ENCODE measurements at regions not wholly inside any gene's neighbourhood (a gene's known extent, or its start where the extent isn't known, plus 50 kb on each side); places are given as distances from the start of the nearest gene placed in this dataset.

GRCh38 chr11:70655816-70656215 lies 257.5 kb downstream of the CTTN start:
- Histone ChIP-seq H3K9ac (ENCODE audit: insufficient read depth, low read depth, low read length) (no peak overlapping the region), H3K79me2 (ENCODE audit: insufficient read depth, low read length) (peaks cover 2% of the 10 kb centered on the region), H3K4me1 (ENCODE audit: insufficient read depth, low read length) (peaks cover 38% of the 10 kb centered on the region), H4K20me1 (ENCODE audit: insufficient read depth, low read length) (peaks cover 36% of the 10 kb centered on the region; the same call in 1 of the 2 replicates), H3K9me3 (ENCODE audit: low read length) (no peaks in the 10 kb centered on the region), H3K36me3 (replicated peaks in 1 of 2; ENCODE audit: control insufficient read depth in 1 of 2, insufficient read depth in 2 of 2, low read length in 2 of 2) (peaks cover 10 to 20% of the 10 kb centered on the region in 2 experiments; a peak in 4 of 5 replicates), H3K4me2 (ENCODE audit: low read depth, low read length) (no peak overlapping the region), H3K4me3 (replicated peaks in 1 of 3; ENCODE audit: insufficient read depth in 1 of 3, low read depth in 2 of 3, low read length in 3 of 3) (no peak overlapping the region), H3K27ac (ENCODE audit: extremely low read length, insufficient read depth, low read length) (no peak overlapping the region), H3K27me3 (ENCODE audit: control insufficient read depth in 1 of 2, insufficient read depth in 2 of 2, low read length in 2 of 2) (no peaks in the 10 kb centered on the region), H2AFZ (ENCODE audit: low read length) (no peak overlapping the region)
- no peak for ATAC-seq
- no peak for DNase-seq (ENCODE audit: low spot score)
- in situ Hi-C loops (cut with HindIII; ENCODE audit: extremely low pct_ligation_motif_present, low pct_unique_long_range_greater_than_20kb) (no loop called here), intact Hi-C loops (cut with micrococcal nuclease; ENCODE audit: unreplicated experiment) (no loop called here)
- no TSS peak for BruUV-seq (replicated peaks)
- POLR2A ChIA-PET = no interaction called here
- CTCF ChIA-PET (ENCODE audit: low intra/inter-chr PET ratio, low total read pairs) = no interaction called here
- FAIRE-seq = no peak
- 96% methylated on average over 5 of the region's 8 CpGs for WGBS (ENCODE audit: low lambda C conversion rate)
- TF ChIP-seq PAWR (CRISPR knock-in tag; IDR thresholded peaks at IDR 0.05; ENCODE audit: borderline replicate concordance) (no peak), DMTF1 (CRISPR knock-in tag; IDR thresholded peaks at IDR 0.05) (no peak), ZFP1 (CRISPR knock-in tag; IDR thresholded peaks at IDR 0.05) (no peak), ZNF468 (CRISPR knock-in tag; IDR thresholded peaks at IDR 0.05) (no peak), SP5 (CRISPR knock-in tag; IDR thresholded peaks at IDR 0.05; ENCODE audit: borderline replicate concordance, low read depth) (no peak), MXI1 (IDR thresholded peaks at IDR 0.05; ENCODE audit: borderline replicate concordance, low read depth, low read length) (no peak), SRSF9 (IDR thresholded peaks at IDR 0.05; ENCODE audit: borderline replicate concordance, insufficient read depth, low read depth, low read length, poor library complexity, severe bottlenecking) (no peak), ZBTB44 (CRISPR knock-in tag; IDR thresholded peaks at IDR 0.05) (no peak), NFYB (CRISPR knock-in tag; IDR thresholded peaks at IDR 0.05) (no peak), NFAT5 (CRISPR knock-in tag; IDR thresholded peaks at IDR 0.05) (no peak), USF2 (IDR thresholded peaks at IDR 0.05; ENCODE audit: low read depth, low read length) (no peak), USF2 (CRISPR knock-in tag; IDR thresholded peaks at IDR 0.05; ENCODE audit: borderline replicate concordance) (no peak), PREB (CRISPR knock-in tag; IDR thresholded peaks at IDR 0.05) (no peak)
